Thoracic aorta (tissue), 2 donors: ENCODE measurements at regions not wholly inside any gene's neighbourhood (a gene's known extent, or its start where the extent isn't known, plus 50 kb on each side); places are given as distances from the start of the nearest gene placed in this dataset.

Experiments
- ATAC-seq: fragments of 150-250 bp; one replicate; pipeline ENCODE4 v1.8.0; 2017; ENCODE audit warnings: low read depth; ENCODE audit not compliant: insufficient number of reproducible peaks, low FRiP score
- DNase-seq: peaks from one replicate; pipeline ENCODE4 v3.0.0-alpha.2; 2020; ENCODE audit warnings: low spot score
- H3K27ac ChIP-seq, 2 donors: fragments of 200-600 bp; sonication (generic); 1 replicate in 1 of 2; 2 replicates in 1 of 2; pipeline ENCODE4 v1.5.1; 2016; ENCODE audit warnings: mild to moderate bottlenecking in 2 of 2, moderate library complexity in 2 of 2
- H3K27me3 ChIP-seq: fragments of 200-600 bp; sonication (generic); replicated peaks from 2 replicates; pipeline ENCODE4 v1.6.0; 2016; ENCODE audit warnings: mild to moderate bottlenecking; ENCODE audit not compliant: insufficient read depth
- H3K36me3 ChIP-seq: fragments of 200-600 bp; sonication (generic); one replicate; pipeline ENCODE4 v1.5.1; 2016
- H3K4me1 ChIP-seq, 2 donors: fragments of 200-600 bp; sonication (generic); 1 replicate in 1 of 2; 2 replicates in 1 of 2; pipeline versions ENCODE4 v1.5.1 to v1.6.0; 2016; ENCODE audit warnings: low read depth in 2 of 2, mild to moderate bottlenecking in 1 of 2; ENCODE audit not compliant: control insufficient read depth in 1 of 2
- H3K4me3 ChIP-seq: fragments of 200-600 bp; sonication (generic); 2 replicates; pipeline ENCODE4 v1.5.1; 2016; ENCODE audit warnings: mild to moderate bottlenecking
- H3K9me3 ChIP-seq: fragments of 200-600 bp; sonication (generic); 2 replicates; pipeline ENCODE4 v1.5.1; 2016
- CTCF ChIP-seq: fragments of 200-600 bp; sonication (generic); IDR thresholded peaks from one replicate; pipeline ENCODE4 v1.5.1; 2019; ENCODE audit warnings: antibody characterized with exemption

GRCh38 chr6:15786846-15787245 is 124.0 kb upstream of the DTNBP1 start:
- no peak for TF ChIP-seq CTCF
- DNase-seq (no peak), ATAC-seq (no peak)
- Histone ChIP-seq H3K4me1 (peaks cover 7 to 10% of the 10 kb centered on the region in 2 donors), H3K27ac (no peak overlapping the region), H3K9me3 (no peaks in the 10 kb centered on the region), H3K27me3 (no peaks in the 10 kb centered on the region), H3K36me3 (no peaks in the 10 kb centered on the region), H3K4me3 (no peak overlapping the region)

GRCh38 chr6:15783484-15783883 is 120.7 kb upstream of the DTNBP1 start:
- Histone ChIP-seq H3K36me3 (no peaks in the 10 kb centered on the region), H3K9me3 (no peaks in the 10 kb centered on the region), H3K4me3 (no peak overlapping the region), H3K27me3 (no peaks in the 10 kb centered on the region), H3K27ac (no peak overlapping the region), H3K4me1 (no peaks in the 10 kb centered on the region)
- no peak for TF ChIP-seq CTCF
- no peak for ATAC-seq
- DNase-seq, result no peak

- no peaks in the 10 kb centered on the region for H3K27me3 ChIP-seq
- H3K4me1 ChIP-seq, result no peaks in the 10 kb centered on the region
- H3K36me3 ChIP-seq, result no peaks in the 10 kb centered on the region
- no peaks in the 10 kb centered on the region for H3K9me3 ChIP-seq
- ATAC-seq (no peak), DNase-seq (no peak)
- no peak for TF ChIP-seq CTCF
- H3K27ac ChIP-seq, result no peak overlapping the region
- H3K4me3 ChIP-seq, result no peak overlapping the region
These were observed 119.1 kb upstream of the DTNBP1 start for GRCh38 chr6:15781890-15782289.

GRCh38 chr6:15781333-15781732 is 118.5 kb upstream of the DTNBP1 start:
- Histone ChIP-seq H3K4me3 (no peak overlapping the region), H3K36me3 (no peaks in the 10 kb centered on the region), H3K27ac (no peak overlapping the region), H3K27me3 (no peaks in the 10 kb centered on the region), H3K4me1 (no peaks in the 10 kb centered on the region), H3K9me3 (no peaks in the 10 kb centered on the region)
- no peak for ATAC-seq
- DNase-seq, result no peak
- no peak for TF ChIP-seq CTCF

GRCh38 chr6:15780437-15780836 is 117.6 kb upstream of the DTNBP1 start:
- no peak for TF ChIP-seq CTCF
- Histone ChIP-seq H3K36me3 (no peaks in the 10 kb centered on the region), H3K4me3 (no peak overlapping the region), H3K27ac (no peak overlapping the region), H3K27me3 (no peaks in the 10 kb centered on the region), H3K4me1 (peaks cover 0 to 4% of the 10 kb centered on the region in 2 donors), H3K9me3 (no peaks in the 10 kb centered on the region)
- ATAC-seq (no peak), DNase-seq (no peak)
